ENCODE measurements at regions not wholly inside any gene's neighbourhood (a gene's known extent, or its start where the extent isn't known, plus 50 kb on each side); places are given as distances from the start of the nearest gene placed in this dataset.

DNA sequence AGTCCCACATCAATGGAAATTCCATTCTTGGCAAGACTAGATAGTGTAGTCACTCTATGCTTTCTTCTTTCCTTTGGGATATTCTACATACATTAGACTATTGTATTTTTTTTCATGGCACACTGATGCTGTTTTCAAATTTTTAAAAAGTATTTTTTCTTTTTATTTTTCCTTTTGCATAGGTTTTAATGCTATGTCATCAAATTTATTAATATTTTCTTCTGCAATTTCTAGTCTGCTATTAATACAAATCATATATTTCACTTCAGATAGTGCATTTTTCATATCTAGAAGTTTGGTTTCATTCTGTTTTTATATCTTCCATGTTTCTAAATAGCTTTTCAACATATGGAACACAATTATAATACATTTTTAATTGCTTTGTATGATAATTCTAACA lies 2050.1 kb upstream of the PRR20A start:
- H3K4me2 ChIP-seq (ENCODE audit: extremely low read depth, insufficient read depth, low read length): no peak overlapping the region
- no peaks in the 10 kb centered on the region for H4K20me1 ChIP-seq (ENCODE audit: control insufficient read depth, extremely low read depth, insufficient read depth, low read length)
- no peak overlapping the region for H3K4me3 ChIP-seq (replicated peaks in 1 of 4; ENCODE audit: control extremely low read depth in 1 of 4, insufficient read depth in 1 of 4, low read depth in 3 of 4, low read length in 4 of 4)

DNA sequence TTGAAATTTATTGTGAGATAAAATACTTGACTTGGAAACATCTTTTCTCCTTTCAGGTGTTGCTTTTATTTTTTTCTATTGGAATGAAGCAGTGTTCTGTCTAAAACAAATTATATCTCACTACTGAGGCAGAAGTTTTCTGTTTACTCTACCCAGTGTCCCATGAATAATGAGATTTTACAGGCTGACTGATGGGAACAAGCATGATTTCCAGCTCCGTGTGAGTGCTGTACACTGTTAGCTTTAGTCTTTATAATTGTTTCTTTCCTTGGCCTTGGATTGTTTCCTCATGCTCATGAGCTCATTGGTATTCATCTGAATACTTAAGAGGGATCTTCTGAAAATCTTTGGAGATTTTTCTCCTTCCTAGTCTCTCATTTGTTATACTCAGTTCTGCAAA lies 2049.5 kb upstream of the PRR20A start:
- no peaks in the 10 kb centered on the region for H4K20me1 ChIP-seq (ENCODE audit: control insufficient read depth, extremely low read depth, insufficient read depth, low read length)
- no peak overlapping the region for H2AFZ ChIP-seq (ENCODE audit: low read length)
- H3K27ac ChIP-seq (ENCODE audit: insufficient read depth, low read length): no peak overlapping the region
- no peaks in the 10 kb centered on the region for H3K27me3 ChIP-seq (ENCODE audit: control insufficient read depth, insufficient read depth, low read length)
- DNase-seq (ENCODE audit: low read depth in 2 of 2): no peak
- no peaks in the 10 kb centered on the region for H3K79me2 ChIP-seq (ENCODE audit: control insufficient read depth, insufficient read depth, low read length)
- H3K4me1 ChIP-seq (ENCODE audit: control insufficient read depth, extremely low read depth, insufficient read depth, low read length): no peaks in the 10 kb centered on the region
- no peak overlapping the region for H3K9ac ChIP-seq (ENCODE audit: insufficient read depth, low read length)
- H3K4me2 ChIP-seq (ENCODE audit: extremely low read depth, insufficient read depth, low read length): no peak overlapping the region
- no peak overlapping the region for H3K4me3 ChIP-seq (replicated peaks in 1 of 4; ENCODE audit: control extremely low read depth in 1 of 4, insufficient read depth in 1 of 4, low read depth in 3 of 4, low read length in 4 of 4)
- no peaks in the 10 kb centered on the region for H3K36me3 ChIP-seq (ENCODE audit: control insufficient read depth, insufficient read depth, low read length)
- no peaks in the 10 kb centered on the region for H3K9me3 ChIP-seq (ENCODE audit: control insufficient read depth, insufficient read depth, low read depth, low read length)
- TF ChIP-seq EZH2 (IDR thresholded peaks at IDR 0.05; ENCODE audit: low read length, missing control alignments) (no peak), CTCF (conservative IDR thresholded peaks at IDR 0.05 in 1 of 2, IDR thresholded peaks at IDR 0.05 in 1 of 2; ENCODE audit: low read depth in 1 of 2, low read length in 2 of 2) (no peak)

More for the DNA sequence above, 2050.1 kb upstream of the PRR20A start:
- no peak overlapping the region for H2AFZ ChIP-seq (ENCODE audit: low read length)
- no peaks in the 10 kb centered on the region for H3K79me2 ChIP-seq (ENCODE audit: control insufficient read depth, insufficient read depth, low read length)
- DNase-seq (ENCODE audit: low read depth in 2 of 2): no peak
- no peak overlapping the region for H3K27ac ChIP-seq (ENCODE audit: insufficient read depth, low read length)
- H3K4me1 ChIP-seq (ENCODE audit: control insufficient read depth, extremely low read depth, insufficient read depth, low read length): no peaks in the 10 kb centered on the region
- no peaks in the 10 kb centered on the region for H3K36me3 ChIP-seq (ENCODE audit: control insufficient read depth, insufficient read depth, low read length)
- no peak for TF ChIP-seq CTCF (conservative IDR thresholded peaks at IDR 0.05 in 1 of 2, IDR thresholded peaks at IDR 0.05 in 1 of 2; ENCODE audit: low read depth in 1 of 2, low read length in 2 of 2)
- no peak for TF ChIP-seq EZH2 (IDR thresholded peaks at IDR 0.05; ENCODE audit: low read length, missing control alignments)
- H3K9ac ChIP-seq (ENCODE audit: insufficient read depth, low read length): no peak overlapping the region
- no peaks in the 10 kb centered on the region for H3K9me3 ChIP-seq (ENCODE audit: control insufficient read depth, insufficient read depth, low read depth, low read length)
- no peaks in the 10 kb centered on the region for H3K27me3 ChIP-seq (ENCODE audit: control insufficient read depth, insufficient read depth, low read length)

DNA sequence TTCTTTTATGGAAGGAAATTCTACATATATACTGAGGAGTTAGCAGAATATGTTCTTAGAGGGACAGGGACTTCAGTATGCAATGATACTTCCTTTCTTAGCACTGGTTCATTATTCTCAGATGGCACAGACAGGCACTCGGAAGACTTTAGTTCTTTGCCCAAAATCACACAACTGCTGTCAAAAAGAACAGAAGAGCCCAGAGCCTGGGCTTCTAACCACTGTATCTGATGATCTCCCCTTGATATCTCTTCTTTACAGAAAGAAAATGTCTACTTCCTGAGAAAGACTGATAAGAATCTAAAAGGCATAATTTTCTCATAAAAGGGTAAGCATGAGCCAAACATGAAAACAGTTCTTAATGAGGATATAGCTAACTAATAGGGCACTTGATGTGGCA lies 2034.2 kb upstream of the PRR20A start:
- no peak for TF ChIP-seq EZH2 (IDR thresholded peaks at IDR 0.05; ENCODE audit: low read length, missing control alignments)
- no peak for TF ChIP-seq CTCF (conservative IDR thresholded peaks at IDR 0.05 in 1 of 2, IDR thresholded peaks at IDR 0.05 in 1 of 2; ENCODE audit: low read depth in 1 of 2, low read length in 2 of 2)
- Histone ChIP-seq H3K9ac (ENCODE audit: insufficient read depth, low read length) (no peak overlapping the region), H2AFZ (ENCODE audit: low read length) (no peak overlapping the region), H3K36me3 (ENCODE audit: control insufficient read depth, insufficient read depth, low read length) (no peaks in the 10 kb centered on the region), H3K27ac (ENCODE audit: insufficient read depth, low read length) (no peak overlapping the region), H4K20me1 (ENCODE audit: control insufficient read depth, extremely low read depth, insufficient read depth, low read length) (no peaks in the 10 kb centered on the region), H3K4me1 (ENCODE audit: control insufficient read depth, extremely low read depth, insufficient read depth, low read length) (no peaks in the 10 kb centered on the region), H3K79me2 (ENCODE audit: control insufficient read depth, insufficient read depth, low read length) (no peaks in the 10 kb centered on the region), H3K4me2 (ENCODE audit: extremely low read depth, insufficient read depth, low read length) (no peak overlapping the region), H3K27me3 (ENCODE audit: control insufficient read depth, insufficient read depth, low read length) (no peaks in the 10 kb centered on the region), H3K4me3 (replicated peaks in 1 of 4; ENCODE audit: control extremely low read depth in 1 of 4, insufficient read depth in 1 of 4, low read depth in 3 of 4, low read length in 4 of 4) (no peak overlapping the region), H3K9me3 (ENCODE audit: control insufficient read depth, insufficient read depth, low read depth, low read length) (no peaks in the 10 kb centered on the region)
- DNase-seq (ENCODE audit: low read depth in 2 of 2): no peak
